Mesothelial cell of epicardium (in vitro differentiated cells): ENCODE measurements at regions not wholly inside any gene's neighbourhood (a gene's known extent, or its start where the extent isn't known, plus 50 kb on each side); places are given as distances from the start of the nearest gene placed in this dataset.
"Not testable (repeated sequence)": the region's sequence is repeated elsewhere in the genome, so short reads cannot be mapped to it uniquely, and the experiment has no call there.

Experiments
- DNase-seq, 2 experiments: peaks; one replicate each; pipeline ENCODE4 v3.0.0; 2021; ENCODE audit warnings: low spot score in 2 of 2; ENCODE audit not compliant: unreplicated experiment in 2 of 2
- H3K27ac Mint-ChIP-seq: 2 replicates; pipeline ENCODE4 v1.8.0; 2021; ENCODE audit warnings: mixed read lengths
- H3K27me3 Mint-ChIP-seq: 2 replicates; pipeline ENCODE4 v1.8.0; 2021; ENCODE audit warnings: low read depth, mixed read lengths
- H3K36me3 Mint-ChIP-seq: 2 replicates; pipeline ENCODE4 v1.8.0; 2021; ENCODE audit warnings: mixed read lengths
- H3K4me1 Mint-ChIP-seq: 2 replicates; pipeline ENCODE4 v1.8.0; 2021; ENCODE audit warnings: mixed read lengths
- H3K4me3 Mint-ChIP-seq: 2 replicates; pipeline ENCODE4 v1.8.0; 2021; ENCODE audit warnings: mild to moderate bottlenecking, moderate library complexity, mixed read lengths
- H3K9me3 Mint-ChIP-seq: 2 replicates; pipeline ENCODE4 v1.8.0; 2021; ENCODE audit warnings: mixed read lengths
- TF ChIP-seq, protein P1 (sequence below): fragments of 200-600 bp; sonication (generic); IDR thresholded peaks from one replicate; pipeline ENCODE4 v1.5.0; 2021; ENCODE audit warnings: antibody characterized with exemption; ENCODE audit not compliant: unreplicated experiment

DNA sequence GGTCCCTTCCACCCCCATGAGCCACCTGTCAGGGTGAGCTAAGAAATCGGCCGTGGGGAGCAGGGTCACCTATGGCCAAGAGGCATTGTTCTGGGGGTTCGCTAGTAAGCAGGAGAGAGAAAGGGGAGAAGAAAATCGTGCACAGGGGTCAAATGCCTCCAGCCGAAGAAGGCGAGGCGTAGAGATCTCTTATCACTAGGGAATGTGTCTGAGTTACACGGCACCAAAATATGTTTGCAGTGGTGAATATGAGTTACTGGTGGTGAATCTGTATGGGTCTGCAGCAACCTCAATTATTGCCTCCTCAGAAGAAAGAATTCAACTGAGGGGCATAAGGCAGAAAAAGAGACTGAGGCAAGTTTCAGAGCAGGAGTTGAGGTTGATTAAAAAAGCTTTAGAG is 54.2 kb upstream of the RABGAP1L start:
- DNase-seq: no peak
- Mint-ChIP-seq H3K27me3 (peaks cover 35% of the 10 kb centered on the region), H3K36me3 (no peaks in the 10 kb centered on the region), H3K27ac (no peak overlapping the region), H3K4me1 (no peaks in the 10 kb centered on the region), H3K4me3 (no peak overlapping the region), H3K9me3 (peaks cover 4% of the 10 kb centered on the region)
- TF ChIP-seq, protein P1, sequence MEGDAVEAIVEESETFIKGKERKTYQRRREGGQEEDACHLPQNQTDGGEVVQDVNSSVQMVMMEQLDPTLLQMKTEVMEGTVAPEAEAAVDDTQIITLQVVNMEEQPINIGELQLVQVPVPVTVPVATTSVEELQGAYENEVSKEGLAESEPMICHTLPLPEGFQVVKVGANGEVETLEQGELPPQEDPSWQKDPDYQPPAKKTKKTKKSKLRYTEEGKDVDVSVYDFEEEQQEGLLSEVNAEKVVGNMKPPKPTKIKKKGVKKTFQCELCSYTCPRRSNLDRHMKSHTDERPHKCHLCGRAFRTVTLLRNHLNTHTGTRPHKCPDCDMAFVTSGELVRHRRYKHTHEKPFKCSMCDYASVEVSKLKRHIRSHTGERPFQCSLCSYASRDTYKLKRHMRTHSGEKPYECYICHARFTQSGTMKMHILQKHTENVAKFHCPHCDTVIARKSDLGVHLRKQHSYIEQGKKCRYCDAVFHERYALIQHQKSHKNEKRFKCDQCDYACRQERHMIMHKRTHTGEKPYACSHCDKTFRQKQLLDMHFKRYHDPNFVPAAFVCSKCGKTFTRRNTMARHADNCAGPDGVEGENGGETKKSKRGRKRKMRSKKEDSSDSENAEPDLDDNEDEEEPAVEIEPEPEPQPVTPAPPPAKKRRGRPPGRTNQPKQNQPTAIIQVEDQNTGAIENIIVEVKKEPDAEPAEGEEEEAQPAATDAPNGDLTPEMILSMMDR: no peak

DNA sequence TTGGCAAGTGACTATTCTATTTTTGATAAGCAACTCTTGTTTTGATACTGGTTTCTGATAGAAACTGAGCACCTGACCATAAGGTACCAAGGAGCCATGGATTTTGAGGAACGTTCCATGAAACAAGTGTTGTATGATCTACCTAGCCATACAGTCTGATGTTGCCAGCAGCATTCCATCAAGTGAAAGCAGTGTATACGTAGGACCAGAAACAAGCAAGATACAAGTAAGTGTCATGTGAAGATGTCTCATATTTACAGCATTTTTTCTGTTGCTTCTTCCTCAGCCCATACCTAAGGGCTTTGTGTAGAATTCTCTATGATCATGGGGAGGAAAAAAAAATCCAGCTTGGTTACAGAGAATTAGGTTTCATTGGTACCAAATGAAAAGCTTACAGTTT is 55.6 kb upstream of the RABGAP1L start:
- DNase-seq: no peak
- Mint-ChIP-seq H3K9me3 (peaks cover 11% of the 10 kb centered on the region), H3K27me3 (peaks cover 28% of the 10 kb centered on the region), H3K4me1 (no peaks in the 10 kb centered on the region), H3K27ac (no peak overlapping the region), H3K36me3 (no peaks in the 10 kb centered on the region), H3K4me3 (no peak overlapping the region)
- TF ChIP-seq, protein P1: no peak

DNA sequence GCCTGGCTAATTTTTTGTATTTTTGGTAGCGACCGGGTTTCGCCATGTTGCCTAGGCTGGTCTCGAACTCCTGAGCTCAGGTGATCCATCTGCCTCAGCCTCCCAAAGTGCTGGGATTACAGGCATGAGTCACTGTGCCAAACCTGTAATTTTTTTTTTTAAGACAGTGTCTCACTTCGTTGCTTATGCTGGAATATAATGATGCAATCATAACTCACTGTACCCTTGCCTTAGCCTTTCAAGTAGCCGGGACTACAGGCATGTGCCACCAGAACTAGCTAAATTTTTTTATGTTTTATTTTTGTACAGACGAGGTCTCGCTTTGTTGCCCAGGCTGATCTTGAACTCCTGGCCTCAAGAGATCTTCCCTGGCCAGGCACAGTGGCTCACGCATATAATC is 57.3 kb upstream of the RABGAP1L start:
- H3K36me3 Mint-ChIP-seq, H3K4me1 Mint-ChIP-seq: not testable (repeated sequence)

DNA sequence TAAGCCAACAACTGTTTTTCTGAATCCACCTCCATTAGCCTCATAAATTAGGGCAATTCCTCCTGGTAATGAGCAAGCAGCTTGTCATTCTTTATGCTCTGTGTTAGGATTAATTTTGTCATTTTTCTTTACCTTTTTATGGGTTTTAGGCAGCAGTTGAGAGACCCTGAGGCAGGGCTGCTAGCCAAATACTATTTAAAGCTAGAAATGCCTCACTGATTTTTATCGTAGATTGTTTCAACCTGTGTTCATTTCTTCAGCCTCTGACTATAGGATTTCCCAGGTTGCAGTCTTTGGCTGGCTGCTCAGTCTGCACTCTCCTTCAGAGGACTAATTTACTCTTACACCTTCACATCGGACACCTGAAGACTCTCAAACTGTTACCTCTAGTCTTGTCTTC is 61.9 kb upstream of the RABGAP1L start:
- TF ChIP-seq, protein P1: no peak
- peaks cover 23% of the 10 kb centered on the region for H3K4me1 Mint-ChIP-seq
- DNase-seq: no peak
- peaks cover 11% of the 10 kb centered on the region for H3K9me3 Mint-ChIP-seq
- H3K27me3 Mint-ChIP-seq: peaks cover 6% of the 10 kb centered on the region
- H3K36me3 Mint-ChIP-seq: no peaks in the 10 kb centered on the region
- no peak overlapping the region for H3K27ac Mint-ChIP-seq
- H3K4me3 Mint-ChIP-seq: no peak overlapping the region

More for the DNA sequence above, 57.3 kb upstream of the RABGAP1L start:
- not testable (repeated sequence) for DNase-seq, H3K4me3 Mint-ChIP-seq, H3K27ac Mint-ChIP-seq
- H3K27me3 Mint-ChIP-seq: peaks cover 25% of the 10 kb centered on the region
- peaks cover 11% of the 10 kb centered on the region for H3K9me3 Mint-ChIP-seq

DNA sequence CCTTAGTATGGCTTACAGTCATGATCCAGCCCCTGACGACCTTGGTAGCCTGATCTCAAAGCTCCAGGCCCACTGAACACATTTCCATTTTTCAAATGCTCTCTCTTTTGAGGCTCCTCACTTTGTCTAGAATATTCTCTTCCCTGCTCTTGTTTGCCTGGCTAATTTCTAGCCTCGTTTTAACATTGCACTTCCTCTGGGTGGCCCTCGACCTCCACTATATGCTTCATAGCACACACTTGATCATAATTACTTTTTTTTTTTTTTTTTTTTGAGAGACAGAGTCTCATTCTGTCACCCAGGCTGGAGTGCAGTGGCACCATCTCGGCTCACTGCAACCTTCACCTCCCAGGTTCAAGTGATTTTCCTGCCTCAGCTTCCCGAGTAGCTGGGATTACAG is 65.5 kb upstream of the RABGAP1L start:
- not testable (repeated sequence) for H3K9me3 Mint-ChIP-seq, H3K4me3 Mint-ChIP-seq, H3K27ac Mint-ChIP-seq

DNA sequence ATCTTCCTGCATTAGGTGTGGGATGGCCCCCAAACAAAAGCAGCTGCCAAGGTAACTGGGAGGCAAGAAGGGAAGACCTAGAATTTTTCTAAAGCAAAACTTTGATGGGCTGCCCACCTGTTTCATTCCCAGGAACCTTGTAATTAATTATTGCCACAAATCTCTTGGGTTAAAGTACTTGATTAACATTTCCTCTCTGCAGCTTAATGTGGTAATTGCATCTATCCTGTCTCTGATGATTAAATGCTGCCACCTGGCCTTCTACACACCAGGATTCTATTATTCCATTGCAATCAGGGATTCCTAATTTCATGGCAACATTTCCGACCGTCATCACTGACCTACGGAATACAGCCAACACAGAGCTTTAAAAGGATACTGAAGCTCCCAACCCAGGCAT is 68.3 kb upstream of the RC3H1 start:
- H3K9me3 Mint-ChIP-seq: peaks cover 16% of the 10 kb centered on the region
- peaks cover 3% of the 10 kb centered on the region for H3K4me1 Mint-ChIP-seq
- no peak for DNase-seq
- TF ChIP-seq, protein P1: no peak
- H3K4me3 Mint-ChIP-seq: no peak overlapping the region
- no peaks in the 10 kb centered on the region for H3K36me3 Mint-ChIP-seq
- peaks cover 7% of the 10 kb centered on the region for H3K27me3 Mint-ChIP-seq
- no peak overlapping the region for H3K27ac Mint-ChIP-seq

More for the DNA sequence above, 65.5 kb upstream of the RABGAP1L start:
- H3K4me1 Mint-ChIP-seq: peaks cover 25% of the 10 kb centered on the region
- not testable (repeated sequence) for DNase-seq, H3K36me3 Mint-ChIP-seq, H3K27me3 Mint-ChIP-seq

DNA sequence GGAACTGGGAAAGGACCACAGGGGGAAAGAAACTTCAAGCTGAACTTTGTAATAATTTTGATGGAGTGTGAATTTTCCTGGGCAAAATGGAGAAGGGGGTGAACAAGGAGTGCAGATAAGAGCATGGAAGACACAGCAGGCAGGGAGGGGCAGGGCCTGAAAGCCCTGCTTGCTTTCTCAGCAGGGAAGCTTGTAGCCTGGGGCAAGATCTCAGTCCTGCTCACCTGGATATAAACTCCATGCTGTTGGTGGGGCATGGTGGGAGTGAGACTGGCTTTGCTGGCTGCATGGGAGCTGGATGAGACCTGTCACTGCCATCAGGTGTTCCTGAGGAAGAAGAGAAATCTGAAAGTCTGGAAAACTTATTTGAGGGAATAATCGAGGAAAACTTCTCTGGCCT is 58.7 kb upstream of the RC3H1 start:
- H3K9me3 Mint-ChIP-seq: peaks cover 31% of the 10 kb centered on the region
- no peak overlapping the region for H3K27ac Mint-ChIP-seq
- no peaks in the 10 kb centered on the region for H3K27me3 Mint-ChIP-seq
- DNase-seq: no peak
- no peak overlapping the region for H3K4me3 Mint-ChIP-seq
- H3K36me3 Mint-ChIP-seq: no peaks in the 10 kb centered on the region
- TF ChIP-seq, protein P1: no peak
- H3K4me1 Mint-ChIP-seq: no peaks in the 10 kb centered on the region
